ENCODE measurements at regions not wholly inside any gene's neighbourhood (a gene's known extent, or its start where the extent isn't known, plus 50 kb on each side); places are given as distances from the start of the nearest gene placed in this dataset.

GRCh38 chr5:124355928-124356327, 390.5 kb downstream of the ZNF608 start:
- BruUV-seq (replicated peaks) = no TSS peak
- no peak for DNase-seq (ENCODE audit: low spot score)
- no peaks in the 10 kb centered on the region for H3K79me2 ChIP-seq (ENCODE audit: insufficient read depth, low read depth, low read length)

GRCh38 chr5:124353016-124353415, 393.4 kb downstream of the ZNF608 start:
- H2AFZ ChIP-seq (ENCODE audit: low read length) = no peak overlapping the region
- no peaks in the 10 kb centered on the region for H3K79me2 ChIP-seq (ENCODE audit: insufficient read depth, low read depth, low read length)
- no peaks in the 10 kb centered on the region for H4K20me1 ChIP-seq (ENCODE audit: insufficient read depth, low read length)
- no TSS peak for BruUV-seq (replicated peaks)
- H3K9me2 ChIP-seq (ENCODE audit: insufficient read depth, low read length) = no peaks in the 10 kb centered on the region
- CTCF ChIA-PET (ENCODE audit: unreplicated experiment) = no interaction called here
- no peak overlapping the region for H3K4me2 ChIP-seq (ENCODE audit: low read length)
- POLR2A ChIA-PET = interaction anchor here (0.6 to 1.0 kb wide), 2 partner anchors 18 to 312 kb away, joined by 3 read pairs; no protein-coding TSS in a partner anchor
- no peak overlapping the region for H3K4me3 ChIP-seq (ENCODE audit: low read depth, low read length, poor library complexity, severe bottlenecking)
- DNase-seq (ENCODE audit: low spot score) = no peak
- intact Hi-C loops (cut with micrococcal nuclease; ENCODE audit: unreplicated experiment) = no loop called here
- H3K36me3 ChIP-seq (ENCODE audit: insufficient read depth, low read length) = no peaks in the 10 kb centered on the region
- no peaks in the 10 kb centered on the region for H3K9me3 ChIP-seq (ENCODE audit: low read length)
- no peak overlapping the region for H3K27ac ChIP-seq (ENCODE audit: low read depth, low read length, poor library complexity, severe bottlenecking)
- TF ChIP-seq, protein P1, sequence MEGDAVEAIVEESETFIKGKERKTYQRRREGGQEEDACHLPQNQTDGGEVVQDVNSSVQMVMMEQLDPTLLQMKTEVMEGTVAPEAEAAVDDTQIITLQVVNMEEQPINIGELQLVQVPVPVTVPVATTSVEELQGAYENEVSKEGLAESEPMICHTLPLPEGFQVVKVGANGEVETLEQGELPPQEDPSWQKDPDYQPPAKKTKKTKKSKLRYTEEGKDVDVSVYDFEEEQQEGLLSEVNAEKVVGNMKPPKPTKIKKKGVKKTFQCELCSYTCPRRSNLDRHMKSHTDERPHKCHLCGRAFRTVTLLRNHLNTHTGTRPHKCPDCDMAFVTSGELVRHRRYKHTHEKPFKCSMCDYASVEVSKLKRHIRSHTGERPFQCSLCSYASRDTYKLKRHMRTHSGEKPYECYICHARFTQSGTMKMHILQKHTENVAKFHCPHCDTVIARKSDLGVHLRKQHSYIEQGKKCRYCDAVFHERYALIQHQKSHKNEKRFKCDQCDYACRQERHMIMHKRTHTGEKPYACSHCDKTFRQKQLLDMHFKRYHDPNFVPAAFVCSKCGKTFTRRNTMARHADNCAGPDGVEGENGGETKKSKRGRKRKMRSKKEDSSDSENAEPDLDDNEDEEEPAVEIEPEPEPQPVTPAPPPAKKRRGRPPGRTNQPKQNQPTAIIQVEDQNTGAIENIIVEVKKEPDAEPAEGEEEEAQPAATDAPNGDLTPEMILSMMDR (conservative IDR thresholded peaks at IDR 0.05; ENCODE audit: low read length) = no peak
- TF ChIP-seq EZH2phosphoT487 (IDR thresholded peaks at IDR 0.05; ENCODE audit: borderline replicate concordance, low read depth, low read length) = no peak
- no peaks in the 10 kb centered on the region for H3K4me1 ChIP-seq (ENCODE audit: insufficient read depth, low read length, poor library complexity, severe bottlenecking)

More at GRCh38 chr5:124355928-124356327, 390.5 kb downstream of the ZNF608 start:
- CTCF ChIA-PET (ENCODE audit: unreplicated experiment) = no interaction called here
- H2AFZ ChIP-seq (ENCODE audit: low read length) = no peak overlapping the region
- no peak overlapping the region for H3K27ac ChIP-seq (ENCODE audit: low read depth, low read length, poor library complexity, severe bottlenecking)
- intact Hi-C loops (cut with micrococcal nuclease; ENCODE audit: unreplicated experiment) = no loop called here
- H3K4me2 ChIP-seq (ENCODE audit: low read length) = no peak overlapping the region
- no peaks in the 10 kb centered on the region for H3K9me2 ChIP-seq (ENCODE audit: insufficient read depth, low read length)
- TF ChIP-seq, protein P1 (conservative IDR thresholded peaks at IDR 0.05; ENCODE audit: low read length) = no peak
- TF ChIP-seq EZH2phosphoT487 (IDR thresholded peaks at IDR 0.05; ENCODE audit: borderline replicate concordance, low read depth, low read length) = no peak
- H3K36me3 ChIP-seq (ENCODE audit: insufficient read depth, low read length) = no peaks in the 10 kb centered on the region
- no peak overlapping the region for H3K4me3 ChIP-seq (ENCODE audit: low read depth, low read length, poor library complexity, severe bottlenecking)
- H3K9me3 ChIP-seq (ENCODE audit: low read length) = no peaks in the 10 kb centered on the region
- POLR2A ChIA-PET = interaction anchor here (0.6 kb wide), 2 partner anchors 205 to 332 kb away, joined by 4 to 5 read pairs; no protein-coding TSS in a partner anchor
- H3K4me1 ChIP-seq (ENCODE audit: insufficient read depth, low read length, poor library complexity, severe bottlenecking) = no peaks in the 10 kb centered on the region
- no peaks in the 10 kb centered on the region for H4K20me1 ChIP-seq (ENCODE audit: insufficient read depth, low read length)

DNA sequence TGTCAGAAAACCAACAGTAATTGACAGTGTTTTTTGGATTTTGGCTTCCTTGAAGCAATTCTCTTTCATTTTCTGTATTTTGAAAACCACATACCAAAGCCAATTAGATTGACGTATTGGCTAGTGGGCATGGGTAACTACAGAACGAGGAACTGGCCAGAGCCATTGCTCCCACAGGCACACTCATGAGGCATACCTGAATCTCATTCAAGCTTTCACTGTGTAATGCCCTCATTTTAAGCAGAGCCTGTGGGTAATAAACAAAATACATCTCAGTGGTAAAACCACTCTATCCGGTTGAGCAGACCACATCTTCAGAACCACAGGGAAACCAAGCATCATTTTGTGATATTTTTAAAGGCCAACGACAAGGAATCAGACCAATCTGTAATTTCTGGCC, 394.1 kb downstream of the ZNF608 start:
- H3K36me3 ChIP-seq (ENCODE audit: insufficient read depth, low read length) = no peaks in the 10 kb centered on the region
- no peaks in the 10 kb centered on the region for H3K9me3 ChIP-seq (ENCODE audit: low read length)
- no peak overlapping the region for H3K4me3 ChIP-seq (ENCODE audit: low read depth, low read length, poor library complexity, severe bottlenecking)
- TF ChIP-seq, protein P1 (conservative IDR thresholded peaks at IDR 0.05; ENCODE audit: low read length) = no peak
- TF ChIP-seq EZH2phosphoT487 (IDR thresholded peaks at IDR 0.05; ENCODE audit: borderline replicate concordance, low read depth, low read length) = no peak
- H3K9me2 ChIP-seq (ENCODE audit: insufficient read depth, low read length) = no peaks in the 10 kb centered on the region
- H3K4me1 ChIP-seq (ENCODE audit: insufficient read depth, low read length, poor library complexity, severe bottlenecking) = no peaks in the 10 kb centered on the region
- ChIA-PET CTCF (ENCODE audit: unreplicated experiment) (no interaction called here), POLR2A (interaction anchor here (0.7 kb wide), 1 partner anchor 88 kb away, joined by 3 read pairs; no protein-coding TSS in a partner anchor)
- DNase-seq (ENCODE audit: low spot score) = no peak
- H3K4me2 ChIP-seq (ENCODE audit: low read length) = no peak overlapping the region
- H3K27ac ChIP-seq (ENCODE audit: low read depth, low read length, poor library complexity, severe bottlenecking) = no peak overlapping the region
- H2AFZ ChIP-seq (ENCODE audit: low read length) = no peak overlapping the region
- no peaks in the 10 kb centered on the region for H3K79me2 ChIP-seq (ENCODE audit: insufficient read depth, low read depth, low read length)
- intact Hi-C loops (cut with micrococcal nuclease; ENCODE audit: unreplicated experiment) = no loop called here
- BruUV-seq (replicated peaks) = no TSS peak
- H4K20me1 ChIP-seq (ENCODE audit: insufficient read depth, low read length) = no peaks in the 10 kb centered on the region
